Neural progenitor cell (in vitro differentiated cells): ENCODE measurements at regions not wholly inside any gene's neighbourhood (a gene's known extent, or its start where the extent isn't known, plus 50 kb on each side); places are given as distances from the start of the nearest gene placed in this dataset.

ENCODE experiments used
- DNase-seq: peaks from one replicate; pipeline ENCODE4 v3.0.0-alpha.2; 2016; ENCODE audit warnings: low spot score
- H2AFZ ChIP-seq: fragments of 200-600 bp; sonication (generic); replicated peaks from 2 replicates; pipeline ENCODE4 v1.6.1; 2016; ENCODE audit warnings: antibody characterized with exemption
- H3F3A ChIP-seq: fragments of 200-600 bp; sonication (generic); 2 replicates; pipeline ENCODE4 v1.6.1; 2016; ENCODE audit warnings: antibody characterized with exemption, low read depth
- H3K27ac ChIP-seq: fragments of 200-600 bp; sonication (generic); 2 replicates; pipeline ENCODE4 v1.5.1; 2016; ENCODE audit warnings: mild to moderate bottlenecking
- H3K27me3 ChIP-seq: fragments of 200-600 bp; sonication (generic); 2 replicates; pipeline ENCODE4 v1.6.1; 2016; ENCODE audit warnings: mild to moderate bottlenecking, moderate library complexity
- H3K36me3 ChIP-seq: fragments of 200-600 bp; sonication (generic); 2 replicates; pipeline ENCODE4 v1.5.1; 2016
- H3K4me1 ChIP-seq: fragments of 200-600 bp; sonication (generic); 2 replicates; pipeline ENCODE4 v1.6.1; 2016; ENCODE audit warnings: mixed run types
- H3K4me2 ChIP-seq: fragments of 200-600 bp; sonication (generic); 2 replicates; pipeline ENCODE4 v1.6.1; 2016
- H3K4me3 ChIP-seq: fragments of 200-600 bp; sonication (generic); 2 replicates; pipeline ENCODE4 v1.5.1; 2016
- H3K79me2 ChIP-seq: fragments of 200-600 bp; sonication (generic); 2 replicates; pipeline ENCODE4 v1.6.1; 2016; ENCODE audit warnings: low read depth
- H3K9ac ChIP-seq: fragments of 200-600 bp; sonication (generic); 2 replicates; pipeline ENCODE4 v1.6.1; 2016
- H3K9me3 ChIP-seq: fragments of 200-600 bp; sonication (generic); 2 replicates; pipeline ENCODE4 v1.5.1; 2016; ENCODE audit warnings: low read depth
- H4K20me1 ChIP-seq: fragments of 200-600 bp; sonication (generic); 2 replicates; pipeline ENCODE4 v1.6.1; 2016; ENCODE audit warnings: low read depth
- H3K27ac Mint-ChIP-seq: 3 replicates; pipeline ENCODE4 v1.8.0; 2021; ENCODE audit warnings: mixed read lengths
- H3K27me3 Mint-ChIP-seq: 2 replicates; pipeline ENCODE4 v1.8.0; 2022; ENCODE audit warnings: low read depth, mild to moderate bottlenecking, inconsistent platforms, moderate library complexity, mixed read lengths; ENCODE audit not compliant: insufficient read depth
- H3K36me3 Mint-ChIP-seq: 3 replicates; pipeline ENCODE4 v1.8.0; 2021; ENCODE audit warnings: mixed read lengths
- H3K4me1 Mint-ChIP-seq: 3 replicates; pipeline ENCODE4 v1.8.0; 2021; ENCODE audit warnings: mixed read lengths
- H3K4me3 Mint-ChIP-seq: 3 replicates; pipeline ENCODE4 v1.8.0; 2021; ENCODE audit warnings: mild to moderate bottlenecking, moderate library complexity, mixed read lengths
- H3K9me3 Mint-ChIP-seq: 3 replicates; pipeline ENCODE4 v1.8.0; 2020; ENCODE audit warnings: mixed read lengths
- EZH2 ChIP-seq: fragments of 200-600 bp; sonication (generic); IDR thresholded peaks from 2 replicates; pipeline ENCODE4 v1.6.1; 2017; ENCODE audit warnings: antibody characterized with exemption, mild to moderate bottlenecking, moderate library complexity
- EZH2phosphoT487 ChIP-seq: fragments of 200-600 bp; sonication (generic); IDR thresholded peaks from 2 replicates; pipeline ENCODE4 v1.6.1; 2017; ENCODE audit warnings: antibody characterized with exemption
- TF ChIP-seq, protein P1 (sequence below): fragments of 200-600 bp; sonication (generic); IDR thresholded peaks from 2 replicates; pipeline ENCODE4 v1.5.1; 2017; ENCODE audit warnings: antibody characterized with exemption, mild to moderate bottlenecking

DNA sequence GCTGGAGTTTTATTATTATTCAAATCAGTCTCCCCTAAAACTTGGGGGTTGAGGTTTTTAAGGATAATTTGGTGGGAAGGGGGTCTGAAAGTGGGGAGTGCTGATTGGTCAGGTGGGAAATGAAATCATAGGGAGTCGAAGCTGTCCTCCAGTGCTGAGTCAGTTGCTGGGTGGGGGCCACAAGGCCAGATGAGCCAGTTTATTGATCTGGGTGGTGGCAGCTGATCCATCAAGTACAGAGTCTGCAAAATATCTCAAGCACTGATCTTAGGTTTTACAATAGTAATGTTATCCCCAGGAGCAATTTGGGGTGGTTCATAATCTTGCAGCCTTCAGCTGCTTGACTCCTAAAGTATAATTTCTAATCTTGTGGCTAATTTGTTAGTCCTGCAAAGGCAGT, 146.0 kb upstream of the SPACA1 start:
- H3K27ac Mint-ChIP-seq = no peak overlapping the region
- H3K4me3 Mint-ChIP-seq = no peak overlapping the region

DNA sequence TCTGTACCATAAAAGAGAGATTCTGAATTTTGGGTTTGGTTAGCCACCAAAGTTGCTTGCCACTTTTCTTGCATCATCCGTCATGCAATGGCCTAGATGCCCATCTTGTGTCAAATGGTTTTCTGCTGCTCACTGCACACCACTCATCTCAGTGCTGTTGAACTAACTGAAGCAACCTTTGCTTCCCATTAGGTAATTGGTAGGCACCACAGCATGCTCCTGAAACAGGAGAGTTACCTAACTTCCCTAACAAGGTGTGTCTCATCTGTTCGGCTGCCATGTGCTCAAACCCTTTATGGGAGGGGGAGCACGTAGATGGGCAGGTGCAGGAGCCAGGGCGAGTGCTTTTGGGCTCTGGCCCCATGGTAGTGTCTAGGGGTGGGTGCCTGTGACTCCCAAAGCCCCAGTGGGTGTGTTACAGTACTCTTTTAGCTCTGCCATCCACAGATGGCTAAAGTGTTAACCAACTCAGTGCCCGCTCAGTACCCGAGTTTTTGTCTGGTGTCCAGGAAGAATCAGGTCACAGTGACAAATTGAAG, 147.4 kb upstream of the SPACA1 start:
- no peak overlapping the region for H2AFZ ChIP-seq
- H4K20me1 ChIP-seq = no peaks in the 10 kb centered on the region
- no peak overlapping the region for H3K27ac Mint-ChIP-seq
- H3K9me3 Mint-ChIP-seq = no peaks in the 10 kb centered on the region
- TF ChIP-seq EZH2 (no peak), EZH2phosphoT487 (no peak)
- TF ChIP-seq, protein P1, sequence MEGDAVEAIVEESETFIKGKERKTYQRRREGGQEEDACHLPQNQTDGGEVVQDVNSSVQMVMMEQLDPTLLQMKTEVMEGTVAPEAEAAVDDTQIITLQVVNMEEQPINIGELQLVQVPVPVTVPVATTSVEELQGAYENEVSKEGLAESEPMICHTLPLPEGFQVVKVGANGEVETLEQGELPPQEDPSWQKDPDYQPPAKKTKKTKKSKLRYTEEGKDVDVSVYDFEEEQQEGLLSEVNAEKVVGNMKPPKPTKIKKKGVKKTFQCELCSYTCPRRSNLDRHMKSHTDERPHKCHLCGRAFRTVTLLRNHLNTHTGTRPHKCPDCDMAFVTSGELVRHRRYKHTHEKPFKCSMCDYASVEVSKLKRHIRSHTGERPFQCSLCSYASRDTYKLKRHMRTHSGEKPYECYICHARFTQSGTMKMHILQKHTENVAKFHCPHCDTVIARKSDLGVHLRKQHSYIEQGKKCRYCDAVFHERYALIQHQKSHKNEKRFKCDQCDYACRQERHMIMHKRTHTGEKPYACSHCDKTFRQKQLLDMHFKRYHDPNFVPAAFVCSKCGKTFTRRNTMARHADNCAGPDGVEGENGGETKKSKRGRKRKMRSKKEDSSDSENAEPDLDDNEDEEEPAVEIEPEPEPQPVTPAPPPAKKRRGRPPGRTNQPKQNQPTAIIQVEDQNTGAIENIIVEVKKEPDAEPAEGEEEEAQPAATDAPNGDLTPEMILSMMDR = no peak
- no peak overlapping the region for H3K4me2 ChIP-seq
- H3K36me3 Mint-ChIP-seq = no peaks in the 10 kb centered on the region
- H3K9ac ChIP-seq = no peak overlapping the region
- no peaks in the 10 kb centered on the region for H3F3A ChIP-seq
- DNase-seq = no peak
- H3K27me3 Mint-ChIP-seq = no peaks in the 10 kb centered on the region
- no peak overlapping the region for H3K27ac ChIP-seq
- no peaks in the 10 kb centered on the region for H3K79me2 ChIP-seq
- no peak overlapping the region for H3K4me3 Mint-ChIP-seq
- H3K4me3 ChIP-seq = no peak overlapping the region
- no peaks in the 10 kb centered on the region for H3K9me3 ChIP-seq
- peaks cover 30% of the 10 kb centered on the region for H3K4me1 Mint-ChIP-seq
- H3K4me1 ChIP-seq = peaks cover 19% of the 10 kb centered on the region
- H3K36me3 ChIP-seq = no peaks in the 10 kb centered on the region
- no peaks in the 10 kb centered on the region for H3K27me3 ChIP-seq

More for the DNA sequence above, 146.0 kb upstream of the SPACA1 start:
- H3K36me3 Mint-ChIP-seq = no peaks in the 10 kb centered on the region
- peaks cover 41% of the 10 kb centered on the region for H3K4me1 Mint-ChIP-seq
- Histone ChIP-seq H2AFZ (no peak overlapping the region), H3K9ac (no peak overlapping the region), H3F3A (no peaks in the 10 kb centered on the region), H3K4me1 (peaks cover 19% of the 10 kb centered on the region), H3K36me3 (no peaks in the 10 kb centered on the region), H3K79me2 (no peaks in the 10 kb centered on the region), H3K4me2 (no peak overlapping the region), H3K27ac (no peak overlapping the region), H4K20me1 (no peaks in the 10 kb centered on the region), H3K27me3 (no peaks in the 10 kb centered on the region), H3K9me3 (no peaks in the 10 kb centered on the region), H3K4me3 (no peak overlapping the region)
- DNase-seq = no peak
- H3K27me3 Mint-ChIP-seq = peaks cover 5% of the 10 kb centered on the region
- TF ChIP-seq EZH2 (no peak), EZH2phosphoT487 (no peak)
- TF ChIP-seq, protein P1 = no peak
- no peaks in the 10 kb centered on the region for H3K9me3 Mint-ChIP-seq

GRCh38 chr6:87899499-87900147, 148.0 kb upstream of the SPACA1 start:
- peaks cover 24% of the 10 kb centered on the region for H3K4me1 Mint-ChIP-seq
- no peak overlapping the region for H2AFZ ChIP-seq
- no peaks in the 10 kb centered on the region for H3K27me3 Mint-ChIP-seq
- peaks cover 17% of the 10 kb centered on the region for H3K4me1 ChIP-seq
- H3K27ac Mint-ChIP-seq = no peak overlapping the region
- H3K9me3 ChIP-seq = no peaks in the 10 kb centered on the region
- no peaks in the 10 kb centered on the region for H3K9me3 Mint-ChIP-seq
- no peak overlapping the region for H3K9ac ChIP-seq
- H3K4me2 ChIP-seq = no peak overlapping the region
- H3F3A ChIP-seq = no peaks in the 10 kb centered on the region
- H4K20me1 ChIP-seq = no peaks in the 10 kb centered on the region
- no peaks in the 10 kb centered on the region for H3K79me2 ChIP-seq
- H3K4me3 ChIP-seq = no peak overlapping the region
- DNase-seq = no peak
- TF ChIP-seq EZH2 (no peak), EZH2phosphoT487 (no peak)
- TF ChIP-seq, protein P1 = no peak
- no peaks in the 10 kb centered on the region for H3K36me3 ChIP-seq
- no peaks in the 10 kb centered on the region for H3K36me3 Mint-ChIP-seq
- H3K4me3 Mint-ChIP-seq = no peak overlapping the region
- no peaks in the 10 kb centered on the region for H3K27me3 ChIP-seq
- H3K27ac ChIP-seq = no peak overlapping the region
